Cerebellar cortex (tissue), 1 donor: ENCODE measurements at regions not wholly inside any gene's neighbourhood (a gene's known extent, or its start where the extent isn't known, plus 50 kb on each side); places are given as distances from the start of the nearest gene placed in this dataset.
"Not testable (repeated sequence)": the region's sequence is repeated elsewhere in the genome, so short reads cannot be mapped to it uniquely, and the experiment has no call there.

Source experiments
- DNase-seq: peaks from one replicate; pipeline ENCODE4 v3.0.0-alpha.2; 2015; ENCODE audit warnings: low spot score

DNA sequence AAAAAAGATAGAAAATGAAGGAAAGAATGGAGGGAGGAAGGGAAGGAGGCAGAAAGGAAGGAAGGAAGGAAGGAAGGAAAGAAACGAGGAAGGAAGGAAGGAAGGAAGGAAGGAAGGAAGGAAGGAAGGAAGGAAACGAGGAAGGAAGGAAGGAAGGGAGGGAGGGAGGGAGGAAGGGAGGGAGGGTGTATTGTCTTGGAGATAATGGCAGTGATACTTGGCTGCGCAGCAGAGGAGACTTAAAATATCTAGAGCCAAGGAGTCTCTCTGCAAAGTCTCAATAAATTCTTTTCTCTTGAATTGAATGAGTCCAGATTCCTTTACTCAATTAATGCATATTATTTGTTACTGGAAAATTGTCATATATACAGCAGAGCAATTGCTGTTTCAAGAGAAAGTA lies 1059.7 kb downstream of the ZPLD1 start:
- DNase-seq = no peak

- no peak for DNase-seq
Measured at GRCh38 chr3:103495186-103495585, 1060.4 kb downstream of the ZPLD1 start.

- no peak for DNase-seq
Measured at GRCh38 chr3:103499132-103499900, 1064.5 kb downstream of the ZPLD1 start.

DNA sequence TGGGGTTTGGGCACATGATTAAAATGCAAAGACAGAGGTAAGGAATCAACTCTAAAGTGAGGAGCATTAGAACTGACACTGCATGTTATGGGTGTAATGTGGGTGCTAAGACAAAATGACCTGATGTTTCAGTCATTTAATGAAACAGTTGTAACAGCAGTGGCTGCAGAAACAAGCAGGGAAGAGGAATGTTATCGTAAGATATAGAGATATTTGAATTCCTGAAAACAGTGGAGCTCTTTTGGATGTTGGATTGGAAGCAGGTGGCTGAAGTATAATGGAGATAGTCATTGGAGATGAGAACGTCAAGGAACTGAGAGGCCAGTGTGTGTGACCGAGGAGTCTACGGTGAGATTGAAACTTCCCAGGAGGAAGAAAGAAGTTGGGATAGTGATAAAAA lies 1065.2 kb downstream of the ZPLD1 start:
- no peak for DNase-seq

- DNase-seq = no peak
Measured at GRCh38 chr3:103510760-103511159, 1075.9 kb downstream of the ZPLD1 start.

DNA sequence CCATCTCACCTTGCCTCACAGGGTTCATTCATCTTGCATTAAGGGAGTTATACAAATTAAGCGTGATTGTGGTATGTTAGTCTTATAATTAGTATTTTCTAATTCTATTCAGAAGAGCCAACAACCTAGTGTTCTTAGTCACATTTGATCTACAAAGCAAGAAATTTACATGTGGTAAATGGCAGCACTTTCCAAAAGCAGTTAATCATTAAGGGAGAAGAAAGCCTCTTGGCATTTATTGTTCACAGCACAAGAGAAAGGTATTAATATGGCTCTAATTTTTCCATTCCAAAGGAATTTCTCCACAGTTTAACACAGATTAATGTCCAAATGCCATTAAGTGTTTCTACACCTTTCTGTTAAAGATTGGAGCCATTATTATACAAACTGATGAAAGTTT lies 1077.1 kb downstream of the ZPLD1 start:
- no peak for DNase-seq

DNA sequence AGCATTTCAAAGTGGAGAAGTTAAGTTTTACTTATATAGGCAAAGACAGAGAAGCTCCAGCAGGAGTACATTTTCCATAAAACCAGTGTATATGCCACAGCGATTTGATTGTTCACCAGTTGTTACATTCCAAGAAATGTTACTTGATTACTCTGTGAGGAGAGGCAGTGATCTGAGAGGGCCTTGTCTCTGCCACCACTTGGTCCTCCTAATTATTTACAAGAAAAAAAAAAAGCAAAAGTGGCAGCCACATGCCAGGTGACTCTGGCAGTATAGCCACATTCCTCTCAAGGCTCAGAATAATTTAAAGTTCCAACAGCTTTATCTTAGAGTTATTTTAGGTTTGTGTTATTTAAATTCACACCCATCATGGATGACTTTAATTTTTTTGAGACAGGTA lies 1077.8 kb downstream of the ZPLD1 start:
- no peak for DNase-seq

GRCh38 chr3:103513003-103513402 lies 1078.2 kb downstream of the ZPLD1 start:
- no peak for DNase-seq

DNA sequence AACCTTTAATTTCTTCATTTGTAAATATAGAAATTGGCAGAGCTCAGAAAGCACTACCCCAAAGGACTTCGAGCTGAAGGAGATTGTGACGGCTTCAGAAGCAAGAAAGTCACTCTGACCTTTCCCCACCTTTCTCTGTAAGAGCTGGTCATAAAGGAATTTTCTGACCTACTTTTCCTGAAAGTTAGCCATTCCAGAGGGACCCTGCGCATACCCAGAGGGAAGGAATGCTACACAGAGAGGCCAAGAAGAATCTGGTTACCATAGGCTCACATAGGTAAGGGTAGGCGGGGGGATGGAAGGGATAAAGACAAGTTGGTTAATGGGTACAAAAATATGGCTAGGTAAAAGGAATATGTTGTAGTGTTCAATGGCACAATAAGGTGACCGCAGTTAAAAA lies 1080.3 kb downstream of the ZPLD1 start:
- no peak for DNase-seq

GRCh38 chr3:103516950-103517349 lies 1082.1 kb downstream of the ZPLD1 start:
- DNase-seq = no peak

DNA sequence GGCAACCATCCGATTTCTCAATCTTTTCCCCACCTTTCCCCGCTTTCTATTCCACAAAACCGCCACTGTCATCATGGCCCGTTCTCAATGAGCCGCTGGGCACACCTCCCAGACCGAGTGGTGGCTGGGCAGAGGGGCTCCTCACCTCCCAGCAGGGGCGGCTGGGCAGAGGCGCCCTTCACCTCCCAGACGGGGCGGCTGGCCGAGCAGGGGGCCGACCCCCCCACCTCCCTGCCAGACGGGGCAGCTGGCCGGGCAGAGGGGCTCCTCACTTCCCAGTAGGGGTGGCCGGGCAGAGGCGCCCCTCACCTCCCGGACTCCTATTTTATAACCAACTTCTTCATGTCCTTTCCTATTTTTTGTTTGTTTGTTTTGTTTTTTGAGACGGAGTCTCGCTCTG lies 1096.5 kb downstream of the ZPLD1 start:
- DNase-seq = not testable (repeated sequence)

- DNase-seq = no peak
Measured at GRCh38 chr3:103532986-103533385, 1098.2 kb downstream of the ZPLD1 start.

DNA sequence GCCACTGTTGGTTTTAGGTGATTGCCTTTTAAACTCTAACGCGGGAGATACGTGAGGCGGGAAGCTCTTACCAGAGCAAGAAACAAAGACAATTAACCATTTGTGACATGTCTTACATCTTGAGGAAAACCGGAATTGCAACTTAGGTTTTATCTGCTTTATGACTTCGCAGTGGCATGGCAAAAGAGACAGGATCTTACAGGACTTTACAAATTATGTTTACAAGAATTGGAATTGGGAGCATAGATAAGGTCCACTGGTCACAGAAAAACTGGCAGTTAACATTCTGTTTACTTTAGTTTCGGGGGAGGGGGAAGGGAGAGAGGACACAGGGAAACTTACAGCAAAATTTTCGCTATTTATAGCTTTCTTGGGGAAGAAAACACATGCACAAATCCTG lies 1119.6 kb downstream of the ZPLD1 start:
- no peak for DNase-seq

DNA sequence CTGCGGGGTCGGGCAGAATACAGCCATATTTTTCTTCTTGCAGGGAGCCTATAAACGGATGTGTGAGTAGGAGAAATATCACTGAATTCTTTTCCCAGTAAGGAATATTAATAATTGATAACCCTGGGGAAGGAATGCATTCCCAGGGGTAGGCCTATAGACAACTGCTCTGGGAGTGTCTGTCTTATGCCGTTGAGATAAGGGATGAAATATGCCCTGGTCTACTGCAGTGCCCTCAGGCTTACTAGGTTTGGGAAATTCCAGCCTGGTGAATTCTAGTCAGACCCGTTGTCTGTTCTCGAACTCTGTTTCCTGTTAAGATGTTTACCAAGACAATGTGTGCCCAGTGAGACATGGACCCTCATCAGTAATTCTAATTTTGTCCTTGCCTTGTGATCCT lies 1129.3 kb downstream of the ZPLD1 start:
- not testable (repeated sequence) for DNase-seq

- DNase-seq = no peak
Measured at GRCh38 chr3:103585809-103586208, 1151.0 kb downstream of the ZPLD1 start.

DNA sequence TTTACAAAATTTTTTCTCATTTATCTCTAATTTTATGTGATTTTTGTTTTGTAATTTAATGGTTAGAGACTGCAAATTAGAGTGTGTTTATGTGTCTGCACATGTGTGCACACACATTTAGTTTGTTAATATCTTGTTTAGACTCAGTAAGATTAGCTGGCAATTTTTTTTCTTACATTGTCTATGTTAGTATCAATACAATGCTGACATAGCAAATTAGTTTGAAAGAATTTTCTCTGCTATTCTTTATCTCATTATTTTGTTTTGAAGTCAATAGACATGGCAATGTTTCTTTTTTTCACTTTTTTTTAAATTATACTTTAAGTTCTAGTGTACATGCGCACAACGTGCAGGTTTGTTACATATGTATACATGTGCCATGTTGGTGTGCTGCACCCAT lies 1155.0 kb downstream of the ZPLD1 start:
- DNase-seq = no peak

DNA sequence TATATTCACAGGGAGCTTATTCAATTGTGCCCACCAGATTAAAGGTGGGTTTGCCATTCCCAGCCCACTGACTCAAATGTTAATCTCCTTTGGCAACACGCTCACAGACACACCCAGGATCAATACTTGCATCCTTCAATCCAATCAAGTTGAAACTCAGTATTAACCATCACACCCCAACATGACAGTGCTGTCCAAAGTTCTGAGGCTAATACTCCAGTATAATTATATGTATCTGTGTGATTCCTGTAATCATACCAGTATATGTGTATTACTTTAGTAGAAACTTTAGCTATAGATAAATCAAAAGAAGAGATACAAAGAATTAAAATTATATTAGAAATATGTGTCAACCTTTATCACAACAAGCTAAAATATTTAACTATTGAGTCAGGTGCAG lies 1166.0 kb downstream of the ZPLD1 start:
- no peak for DNase-seq

DNA sequence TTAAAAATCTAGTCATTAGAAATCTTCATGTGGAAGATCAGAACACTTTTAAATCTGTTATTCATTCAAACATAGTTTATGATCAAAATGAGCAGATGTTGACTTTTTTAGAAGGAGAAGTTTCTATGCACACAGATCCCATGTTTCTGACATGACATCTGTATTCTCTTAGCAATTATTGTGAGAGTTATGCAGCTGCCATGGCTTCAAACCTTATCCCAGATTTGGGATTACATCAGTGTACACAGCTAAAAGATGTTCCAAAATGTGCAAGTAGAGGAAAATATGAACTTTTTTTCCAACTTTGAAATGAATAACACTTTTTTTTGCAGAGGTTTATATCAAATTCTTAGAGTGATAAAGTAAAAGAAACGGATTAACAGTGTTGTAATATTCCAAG lies 1166.9 kb downstream of the ZPLD1 start:
- no peak for DNase-seq

DNA sequence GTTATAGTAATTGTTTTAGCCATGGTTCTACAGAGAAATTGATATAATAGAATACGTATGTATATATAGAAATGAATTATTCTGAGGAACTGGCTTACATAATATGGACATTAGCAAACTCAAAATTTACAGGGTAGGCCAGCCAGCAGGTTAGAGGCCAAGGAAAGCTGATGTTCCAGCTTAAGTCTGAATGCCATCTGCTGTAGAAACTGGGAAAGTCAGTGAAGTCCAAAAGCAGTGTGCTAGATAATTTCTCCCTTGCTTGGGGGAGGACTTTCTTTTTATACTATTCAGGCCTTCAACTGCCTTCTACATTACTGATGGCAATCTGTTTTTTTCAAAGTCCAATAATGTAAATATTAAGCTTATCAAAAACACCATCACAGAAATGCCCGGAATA lies 1174.7 kb downstream of the ZPLD1 start:
- DNase-seq = no peak

DNA sequence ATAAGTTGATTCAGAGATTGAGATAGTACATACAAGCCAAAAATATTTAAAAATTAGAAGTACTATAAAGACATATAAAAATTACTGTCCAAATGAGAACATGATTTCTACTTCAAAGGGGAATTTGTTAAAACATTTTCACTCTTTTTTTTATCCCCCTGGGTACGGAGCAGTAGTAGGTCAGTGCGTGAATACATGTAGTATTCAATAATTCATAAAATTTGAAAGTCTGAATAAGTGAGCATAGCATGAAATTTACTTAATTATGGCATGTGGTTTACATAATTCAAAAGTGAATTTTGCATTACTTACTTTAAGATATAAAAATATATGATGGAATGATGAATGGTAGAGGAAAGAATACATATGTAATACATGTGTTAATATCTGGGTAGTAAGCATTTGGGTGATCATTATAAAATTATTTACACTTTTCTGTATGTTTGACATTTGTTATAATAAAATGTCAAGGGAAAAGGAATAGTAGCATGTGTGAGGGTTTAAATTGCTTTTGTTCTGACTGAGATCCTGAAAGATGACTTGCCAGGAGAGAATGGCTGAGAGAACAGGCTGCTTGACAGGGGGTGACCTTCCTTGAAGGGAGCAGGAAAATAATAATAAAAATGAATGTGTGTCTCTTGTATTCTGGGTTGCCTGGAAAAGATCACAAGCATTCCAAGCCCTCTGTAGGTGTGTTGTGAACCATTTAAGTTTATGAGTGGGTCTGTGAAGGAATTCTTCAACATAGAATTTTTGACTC lies 1178.8 kb downstream of the ZPLD1 start:
- DNase-seq = no peak

DNA sequence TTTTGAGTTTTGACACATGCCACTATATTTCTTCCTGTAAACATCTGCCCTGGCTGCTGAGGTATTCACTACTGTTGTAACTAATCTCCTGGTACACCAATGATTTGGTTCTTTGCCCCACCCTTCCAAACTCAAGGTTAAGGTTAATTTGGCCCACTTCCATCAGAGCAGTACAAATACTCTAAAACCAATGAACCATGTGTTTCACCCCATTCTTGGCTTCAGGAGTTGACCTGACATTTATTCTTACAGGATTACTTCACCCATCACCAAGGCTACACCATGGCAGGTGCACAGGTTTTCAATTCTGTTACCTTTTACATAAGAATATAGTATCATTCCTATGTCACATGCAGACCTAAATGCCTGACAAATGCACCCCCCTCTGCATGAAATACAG lies 1179.9 kb downstream of the ZPLD1 start:
- DNase-seq = no peak

DNA sequence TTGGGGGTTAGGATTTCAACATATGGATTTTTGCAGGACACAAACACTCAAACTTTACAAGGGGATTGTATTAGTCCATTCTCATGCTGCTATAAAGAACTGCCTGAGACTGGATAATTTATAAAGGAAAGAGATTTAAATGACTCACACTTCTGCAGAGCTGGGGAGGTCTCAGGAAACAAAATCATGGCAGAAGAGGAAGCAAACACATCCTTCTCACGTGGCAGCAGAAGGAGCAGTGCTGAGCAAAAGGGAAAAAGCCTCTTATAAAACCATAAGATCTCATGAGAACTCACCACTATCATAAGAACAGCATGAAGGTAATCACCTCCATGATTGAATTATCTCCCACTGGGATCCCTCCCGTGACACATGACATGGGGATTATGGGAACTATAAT lies 1183.1 kb downstream of the ZPLD1 start:
- DNase-seq = no peak

- no peak for DNase-seq
Measured at GRCh38 chr3:103624271-103624670, 1189.5 kb downstream of the ZPLD1 start.

DNA sequence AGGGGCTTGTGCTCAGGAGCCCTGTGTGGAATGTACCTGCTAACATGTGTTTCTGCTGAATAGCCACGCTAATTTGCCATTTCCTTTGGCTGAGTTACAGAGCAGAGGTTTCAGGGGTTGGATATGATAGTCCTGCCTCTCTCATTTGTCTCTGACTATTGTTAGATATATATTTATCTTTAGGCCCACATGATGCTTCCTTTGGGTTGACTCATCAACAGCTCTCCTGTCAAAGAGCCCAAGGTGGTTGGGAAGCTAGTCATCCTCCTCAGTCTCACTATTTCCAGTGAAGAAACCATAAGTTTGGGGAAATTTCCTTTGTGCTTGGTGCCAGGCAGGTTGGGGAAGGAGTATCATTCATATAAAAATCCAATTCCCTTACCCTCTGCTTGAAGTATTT lies 1194.6 kb downstream of the ZPLD1 start:
- no peak for DNase-seq
